PC-3 (cell line): ENCODE measurements at regions not wholly inside any gene's neighbourhood (a gene's known extent, or its start where the extent isn't known, plus 50 kb on each side); places are given as distances from the start of the nearest gene placed in this dataset.

ENCODE experiments used
- ATAC-seq: fragments of 200-7000 bp; cut with Tn5 transposase; 2 replicates; pipeline ENCODE4 v1.9.1; 2020; ENCODE audit warnings: mild to moderate bottlenecking, moderate library complexity
- BruUV-seq: library from RNA; stranded (reverse); fragments of 400-500 nt; replicated peaks from 2 replicates; lab custom pipeline; 2021; lab: Mats Ljungman, UMichigan
- CTCF ChIA-PET: fragments of 300-600 bp; sonication (Branson Sonifier 250); formaldehyde crosslinking; loops from one replicate; lab custom pipeline; 2022; ENCODE audit warnings: antibody characterized with exemption; lab: Charles Lee
- POLR2A ChIA-PET: fragments of 300-600 bp; sonication (Branson Sonifier 250); formaldehyde crosslinking; loops from one replicate; lab custom pipeline; 2022; ENCODE audit warnings: antibody characterized with exemption; ENCODE audit not compliant: unreplicated experiment; lab: Charles Lee
- DNase-seq: peaks from one replicate; pipeline ENCODE4 v3.0.0-alpha.2; 2015
- H2AFZ ChIP-seq: fragments of 300-600 bp; sonication (generic); 2 replicates; pipeline ENCODE4 v1.6.0; 2016; ENCODE audit warnings: antibody characterized with exemption, low read length
- H3F3A ChIP-seq: fragments of 300-600 bp; sonication (generic); one replicate; pipeline ENCODE4 v1.6.0; 2017; ENCODE audit warnings: antibody characterized with exemption, low read length, control low read depth, mild to moderate bottlenecking; ENCODE audit not compliant: unreplicated experiment
- H3K27ac ChIP-seq: fragments of 300-600 bp; sonication (generic); 2 replicates; pipeline ENCODE4 v1.5.1; 2016; ENCODE audit warnings: mild to moderate bottlenecking, low read length
- H3K27me3 ChIP-seq: fragments of 300-600 bp; sonication (generic); 2 replicates; pipeline ENCODE4 v1.6.1; 2016; ENCODE audit warnings: low read length, mixed read lengths
- H3K36me3 ChIP-seq: fragments of 300-600 bp; sonication (generic); 2 replicates; pipeline ENCODE4 v1.6.1; 2016; ENCODE audit warnings: low read depth, mixed run types, low read length, mixed read lengths
- H3K4me1 ChIP-seq: fragments of 300-600 bp; sonication (generic); 2 replicates; pipeline ENCODE4 v1.5.1; 2016; ENCODE audit warnings: low read length; ENCODE audit not compliant: insufficient read depth
- H3K4me2 ChIP-seq: fragments of 300-600 bp; sonication (generic); 2 replicates; pipeline ENCODE4 v1.6.0; 2016; ENCODE audit warnings: low read length
- H3K4me3 ChIP-seq: fragments of 300-600 bp; sonication (generic); 2 replicates; pipeline ENCODE4 v1.5.1; 2016; ENCODE audit warnings: mild to moderate bottlenecking, low read length, mixed read lengths
- H3K79me2 ChIP-seq: fragments of 300-600 bp; sonication (generic); 2 replicates; pipeline ENCODE4 v1.6.1; 2017; ENCODE audit warnings: low read length, mixed read lengths
- H3K9ac ChIP-seq: fragments of 300-600 bp; sonication (generic); 2 replicates; pipeline ENCODE4 v1.6.0; 2016; ENCODE audit warnings: mild to moderate bottlenecking, low read length
- H3K9me2 ChIP-seq: fragments of 300-600 bp; sonication (generic); replicated peaks from 2 replicates; pipeline ENCODE4 v1.6.1; 2016; ENCODE audit warnings: mixed run types, low read length, mixed read lengths
- H3K9me3 ChIP-seq: fragments of 300-600 bp; sonication (generic); 2 replicates; pipeline ENCODE4 v1.6.1; 2016; ENCODE audit warnings: low read length, mixed read lengths
- H4K20me1 ChIP-seq: fragments of 300-600 bp; sonication (generic); 2 replicates; pipeline ENCODE4 v1.6.1; 2016; ENCODE audit warnings: low read length, mixed read lengths
- CTCF ChIP-seq: fragments of 300-600 bp; sonication (generic); conservative IDR thresholded peaks from 2 replicates; pipeline ENCODE4 v1.5.1; 2017; ENCODE audit warnings: antibody characterized with exemption, low read depth, mild to moderate bottlenecking, low read length
- EZH2 ChIP-seq: fragments of 300-600 bp; sonication (generic); IDR thresholded peaks from one replicate; pipeline ENCODE4 v1.6.1; 2017; ENCODE audit warnings: antibody characterized with exemption, mild to moderate bottlenecking, low read length; ENCODE audit not compliant: unreplicated experiment
- EZH2phosphoT487 ChIP-seq: fragments of 300-600 bp; sonication (generic); IDR thresholded peaks from 2 replicates; pipeline ENCODE4 v1.6.1; 2018; ENCODE audit warnings: mild to moderate bottlenecking, antibody characterized with exemption, low read length, borderline replicate concordance
- intact Hi-C: fragments of 100-400 bp; cut with micrococcal nuclease; formaldehyde crosslinking; loops from 2 replicates; pipeline ENCODE4 v1.9.0; 2023

GRCh38 chr3:102226463-102226862 lies 208.4 kb upstream of the ZPLD1 start:
- ChIA-PET CTCF (interaction anchor here (0.7 to 2.5 kb wide), 4 partner anchors 380 to 422 kb away, joined by 3 to 17 read pairs (median 5); no protein-coding TSS in a partner anchor), POLR2A (interaction anchor here (0.6 kb wide), 2 partner anchors 379 to 424 kb away, joined by 3 to 4 read pairs; no protein-coding TSS in a partner anchor)
- no peaks in the 10 kb centered on the region for H3K36me3 ChIP-seq
- H2AFZ ChIP-seq = no peak overlapping the region
- H4K20me1 ChIP-seq = no peaks in the 10 kb centered on the region
- BruUV-seq = no TSS peak
- no peak for TF ChIP-seq CTCF
- no peak for TF ChIP-seq EZH2phosphoT487
- TF ChIP-seq EZH2 = no peak
- H3K79me2 ChIP-seq = no peaks in the 10 kb centered on the region
- no peak overlapping the region for H3K4me3 ChIP-seq
- intact Hi-C loops = no loop called here
- peak overlapping the region; percentile 83 for H3K27ac ChIP-seq
- H3K27me3 ChIP-seq = no peaks in the 10 kb centered on the region
- no peaks in the 10 kb centered on the region for H3F3A ChIP-seq
- H3K4me1 ChIP-seq = peaks cover 32% of the 10 kb centered on the region
- H3K9me2 ChIP-seq = no peaks in the 10 kb centered on the region
- H3K4me2 ChIP-seq = no peak overlapping the region
- ATAC-seq (no peak), DNase-seq (no peak)
- H3K9ac ChIP-seq = peak overlapping the region; percentile 73
- no peaks in the 10 kb centered on the region for H3K9me3 ChIP-seq

GRCh38 chr3:102229062-102229655 lies 205.7 kb upstream of the ZPLD1 start:
- DNase-seq (peak; percentile 94), ATAC-seq (peak; percentile 31)
- Histone ChIP-seq H3K27ac (no peak overlapping the region), H3K36me3 (no peaks in the 10 kb centered on the region), H3K4me1 (peaks cover 39% of the 10 kb centered on the region), H3K79me2 (no peaks in the 10 kb centered on the region), H3K9me3 (no peaks in the 10 kb centered on the region), H3K4me2 (no peak overlapping the region), H3F3A (no peaks in the 10 kb centered on the region), H3K9me2 (no peaks in the 10 kb centered on the region), H3K4me3 (no peak overlapping the region), H4K20me1 (no peaks in the 10 kb centered on the region), H3K9ac (no peak overlapping the region), H2AFZ (peak overlapping the region; percentile 33; the same call in 1 of the 2 replicates), H3K27me3 (no peaks in the 10 kb centered on the region)
- TF ChIP-seq CTCF (peak; percentile 96), EZH2phosphoT487 (no peak), EZH2 (no peak)
- BruUV-seq = no TSS peak
- CTCF ChIA-PET = interaction anchor here (0.5 to 3.3 kb wide), 17 partner anchors 9 to 512 kb away, joined by 3 to 111 read pairs (median 4); no protein-coding TSS in a partner anchor
- POLR2A ChIA-PET = interaction anchor here (0.5 kb wide), 1 partner anchor 21 kb away, joined by 4 read pairs; no protein-coding TSS in a partner anchor
- intact Hi-C loops = loop anchor here (1.0 to 2.0 kb wide), 6 partner anchors 237 to 512 kb away; no protein-coding TSS in a partner anchor

GRCh38 chr3:102230057-102230456 lies 204.8 kb upstream of the ZPLD1 start:
- no peak for DNase-seq
- H2AFZ ChIP-seq = no peak overlapping the region
- no peak overlapping the region for H3K4me3 ChIP-seq
- no peak overlapping the region for H3K9ac ChIP-seq
- H3K4me1 ChIP-seq = peaks cover 36% of the 10 kb centered on the region
- no peaks in the 10 kb centered on the region for H3K9me3 ChIP-seq
- ChIA-PET POLR2A (no interaction called here), CTCF (interaction anchor here (3.3 kb wide), 1 partner anchor 307 kb away, joined by 111 read pairs; no protein-coding TSS in a partner anchor)
- intact Hi-C loops = no loop called here
- no peaks in the 10 kb centered on the region for H3K79me2 ChIP-seq
- no peaks in the 10 kb centered on the region for H4K20me1 ChIP-seq
- H3K27me3 ChIP-seq = no peaks in the 10 kb centered on the region
- H3K4me2 ChIP-seq = no peak overlapping the region
- H3F3A ChIP-seq = no peaks in the 10 kb centered on the region
- no peaks in the 10 kb centered on the region for H3K9me2 ChIP-seq
- ATAC-seq = no peak
- TF ChIP-seq CTCF = no peak
- TF ChIP-seq EZH2phosphoT487 = no peak
- TF ChIP-seq EZH2 = no peak
- BruUV-seq = no TSS peak
- no peak overlapping the region for H3K27ac ChIP-seq
- no peaks in the 10 kb centered on the region for H3K36me3 ChIP-seq
